MCF 10A (cell line): ENCODE measurements at regions not wholly inside any gene's neighbourhood (a gene's known extent, or its start where the extent isn't known, plus 50 kb on each side); places are given as distances from the start of the nearest gene placed in this dataset.
A peak's percentile ranks its signal among the peaks of the same experiment; 100 is the strongest.

ENCODE experiments used
- BruUV-seq: library from RNA; stranded (reverse); fragments of 400-500 nt; replicated peaks from 2 replicates; lab custom pipeline; 2021; lab: Mats Ljungman, UMichigan
- CTCF ChIA-PET: fragments of 300-600 bp; sonication (Branson Sonifier 250); formaldehyde crosslinking; extraction: SDS; loops from one replicate; lab custom pipeline; 2021; ENCODE audit warnings: antibody characterized with exemption, inconsistent platforms; lab: Yijun Ruan, JAX
- POLR2A ChIA-PET: fragments of 300-600, 350-650 bp; sonication (Branson Sonifier 250); formaldehyde crosslinking; extraction: SDS; loops from one replicate; lab custom pipeline; 2020; ENCODE audit warnings: antibody characterized with exemption, inconsistent platforms; lab: Yijun Ruan, JAX
- DNase-seq: peaks from one replicate; pipeline ENCODE4 v3.0.0-alpha.2; 2018; ENCODE audit not compliant: unreplicated experiment
- H3K27ac Mint-ChIP-seq: one replicate; pipeline ENCODE4 v1.8.0; 2022; ENCODE audit warnings: mild to moderate bottlenecking, low read depth, mixed read lengths; ENCODE audit not compliant: unreplicated experiment
- H3K27me3 Mint-ChIP-seq: one replicate; pipeline ENCODE4 v1.8.0; 2022; ENCODE audit warnings: mixed read lengths; ENCODE audit not compliant: insufficient read depth, unreplicated experiment
- H3K36me3 Mint-ChIP-seq: one replicate; pipeline ENCODE4 v1.8.0; 2022; ENCODE audit warnings: mild to moderate bottlenecking, moderate library complexity, mixed read lengths; ENCODE audit not compliant: insufficient read depth, unreplicated experiment
- H3K4me1 Mint-ChIP-seq: one replicate; pipeline ENCODE4 v1.8.0; 2022; ENCODE audit warnings: mixed read lengths; ENCODE audit not compliant: insufficient read depth, unreplicated experiment
- H3K4me3 Mint-ChIP-seq: one replicate; pipeline ENCODE4 v1.8.0; 2022; ENCODE audit warnings: mild to moderate bottlenecking, moderate library complexity, mixed read lengths; ENCODE audit not compliant: unreplicated experiment
- H3K9me3 Mint-ChIP-seq: one replicate; pipeline ENCODE4 v1.8.0; 2022; ENCODE audit warnings: mixed read lengths; ENCODE audit not compliant: unreplicated experiment
- CTCF ChIP-seq: fragments of 200-600 bp; IDR thresholded peaks from one replicate; pipeline ENCODE4 v1.8.0; 2022; ENCODE audit warnings: antibody characterized with exemption, mild to moderate bottlenecking; ENCODE audit not compliant: unreplicated experiment
- intact Hi-C: fragments of 100-400 bp; cut with micrococcal nuclease; formaldehyde crosslinking; loops from 2 replicates; pipeline ENCODE4 v1.14.1; 2022

GRCh38 chr5:74943905-74944304 is 77.7 kb upstream of the FAM169A start:
- POLR2A ChIA-PET, result no interaction called here
- intact Hi-C loops, result no loop called here
- Mint-ChIP-seq H3K27ac (no peak overlapping the region), H3K36me3 (no peaks in the 10 kb centered on the region), H3K4me1 (no peaks in the 10 kb centered on the region), H3K27me3 (peaks cover 17% of the 10 kb centered on the region), H3K4me3 (no peak overlapping the region), H3K9me3 (no peaks in the 10 kb centered on the region)
- no peak for DNase-seq
- BruUV-seq, result no TSS peak
- CTCF ChIA-PET, result interaction anchor here (0.6 kb wide), 1 partner anchor 959 kb away, joined by 3 read pairs; no protein-coding TSS in a partner anchor
- TF ChIP-seq CTCF, result no peak

- POLR2A ChIA-PET, result no interaction called here
- Mint-ChIP-seq H3K9me3 (no peaks in the 10 kb centered on the region), H3K36me3 (no peaks in the 10 kb centered on the region), H3K4me1 (no peaks in the 10 kb centered on the region), H3K27ac (no peak overlapping the region), H3K27me3 (peaks cover 17% of the 10 kb centered on the region), H3K4me3 (no peak overlapping the region)
- intact Hi-C loops, result no loop called here
- no TSS peak for BruUV-seq
- TF ChIP-seq CTCF, result no peak
- no peak for DNase-seq
- CTCF ChIA-PET, result interaction anchor here (0.6 kb wide), 2 partner anchors 17 to 1382 kb away, joined by 3 to 5 read pairs; no protein-coding TSS in a partner anchor
Measured at GRCh38 chr5:74942622-74943286, 76.6 kb upstream of the FAM169A start.

- intact Hi-C loops, result no loop called here
- POLR2A ChIA-PET, result no interaction called here
- BruUV-seq, result no TSS peak
- H3K36me3 Mint-ChIP-seq, result no peaks in the 10 kb centered on the region
- no peak for DNase-seq
- H3K27me3 Mint-ChIP-seq, result peaks cover 17% of the 10 kb centered on the region
- CTCF ChIA-PET, result interaction anchor here (0.6 to 0.7 kb wide), 3 partner anchors 55 to 177 kb away, joined by 3 to 4 read pairs (median 3); no protein-coding TSS in a partner anchor
- H3K9me3 Mint-ChIP-seq, result no peaks in the 10 kb centered on the region
- TF ChIP-seq CTCF, result no peak
- H3K4me3 Mint-ChIP-seq, result no peak overlapping the region
- no peaks in the 10 kb centered on the region for H3K4me1 Mint-ChIP-seq
- H3K27ac Mint-ChIP-seq, result no peak overlapping the region
Measured at GRCh38 chr5:74940782-74941353, 74.7 kb upstream of the FAM169A start.

- Mint-ChIP-seq H3K4me1 (no peaks in the 10 kb centered on the region), H3K36me3 (no peaks in the 10 kb centered on the region), H3K27me3 (peaks cover 17% of the 10 kb centered on the region), H3K27ac (no peak overlapping the region), H3K9me3 (no peaks in the 10 kb centered on the region), H3K4me3 (no peak overlapping the region)
- no TSS peak for BruUV-seq
- ChIA-PET POLR2A (no interaction called here), CTCF (interaction anchor here (1.0 kb wide), 1 partner anchor 13 kb away, joined by 3 read pairs; no protein-coding TSS in a partner anchor)
- intact Hi-C loops, result no loop called here
- TF ChIP-seq CTCF, result no peak
- peak; percentile 19 for DNase-seq
Measured at GRCh38 chr5:74938250-74938933, 72.2 kb upstream of the FAM169A start.
